Activated B cell treated with CpG ODN at 0.5 μM for 24 hours (primary cell): ENCODE measurements at regions not wholly inside any gene's neighbourhood (a gene's known extent, or its start where the extent isn't known, plus 50 kb on each side); places are given as distances from the start of the nearest gene placed in this dataset.

Experiments used
- ATAC-seq: fragments of 200-7000 bp; cut with Tn5 transposase; one replicate; pipeline ENCODE4 v1.10.0; 2021; ENCODE audit warnings: low read depth, mild to moderate bottlenecking, moderate library complexity
- CTCF ChIA-PET: fragments of 350-600 bp; sonication (Branson Sonifier 250); formaldehyde crosslinking; loops from one replicate; lab custom pipeline; 2021; ENCODE audit warnings: antibody characterized with exemption; lab: Charles Lee
- POLR2A ChIA-PET: fragments of 350-600 bp; sonication (Branson Sonifier 250); formaldehyde crosslinking; loops from one replicate; lab custom pipeline; 2021; ENCODE audit warnings: antibody characterized with exemption; lab: Charles Lee
- DNase-seq: peaks from one replicate; pipeline ENCODE4 v3.0.0; 2022
- H3K27ac Mint-ChIP-seq: one replicate; pipeline ENCODE4 v1.8.0; 2020; ENCODE audit warnings: mixed read lengths
- H3K27me3 Mint-ChIP-seq: one replicate; pipeline ENCODE4 v1.8.0; 2021; ENCODE audit warnings: mixed read lengths
- H3K36me3 Mint-ChIP-seq: one replicate; pipeline ENCODE4 v1.8.0; 2021; ENCODE audit warnings: low read depth, mixed read lengths
- H3K4me1 Mint-ChIP-seq: one replicate; pipeline ENCODE4 v1.8.0; 2021; ENCODE audit warnings: mixed read lengths
- H3K4me3 Mint-ChIP-seq: one replicate; pipeline ENCODE4 v1.8.0; 2020; ENCODE audit warnings: mild to moderate bottlenecking, mixed read lengths
- H3K9me3 Mint-ChIP-seq: one replicate; pipeline ENCODE4 v1.8.0; 2020; ENCODE audit warnings: mixed read lengths
- intact Hi-C: fragments of 100-400 bp; cut with micrococcal nuclease; formaldehyde crosslinking; loops from one replicate; pipeline ENCODE4 v1.15.1; 2024
- TF ChIP-seq, protein P1 (sequence below): fragments of 200-600 bp; IDR thresholded peaks from one replicate; pipeline ENCODE4 v1.8.0; 2022; ENCODE audit warnings: antibody characterized with exemption, mild to moderate bottlenecking

DNA sequence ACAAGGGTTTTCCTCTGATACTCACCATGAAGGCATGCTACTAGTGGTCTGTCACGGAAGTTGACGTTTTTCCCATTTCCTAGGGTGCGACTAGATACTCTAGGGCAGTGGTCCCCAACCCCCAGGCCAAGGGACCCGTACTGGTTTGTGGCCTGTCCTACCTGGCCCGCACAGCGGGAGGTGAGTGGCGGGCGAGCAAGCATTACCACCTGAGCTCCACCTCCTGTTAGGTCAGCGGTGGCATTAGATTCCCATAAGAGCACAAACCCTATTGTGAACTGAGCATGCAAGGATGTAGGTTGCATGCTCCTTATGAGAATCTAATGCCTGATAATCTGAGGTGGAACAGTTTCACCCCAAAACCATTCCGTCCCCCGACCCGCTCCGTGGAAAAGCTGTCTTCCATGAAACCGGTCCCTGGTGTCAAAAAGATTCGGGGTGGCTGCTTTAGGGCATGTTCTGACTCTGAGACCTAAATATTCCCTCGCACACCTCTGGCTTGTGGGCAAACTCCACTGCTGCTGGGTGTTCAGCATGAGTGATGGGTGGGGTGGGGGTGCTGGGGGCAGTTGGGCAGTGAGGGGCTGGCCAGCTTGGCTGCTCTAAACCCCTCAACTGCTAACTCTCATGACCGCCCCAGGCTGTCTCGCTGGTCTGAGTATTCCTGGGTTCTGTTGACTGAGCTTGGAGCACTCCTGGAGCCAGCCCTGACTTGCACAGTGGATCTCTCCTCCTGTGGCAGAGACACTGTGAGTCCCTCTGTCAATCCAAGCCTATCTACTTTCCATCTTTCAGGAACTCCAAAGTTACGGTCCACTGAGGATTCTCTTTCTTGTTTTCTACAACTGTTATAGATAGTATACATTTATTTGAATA, 78.3 kb upstream of the NEK6 start:
- TF ChIP-seq, protein P1, sequence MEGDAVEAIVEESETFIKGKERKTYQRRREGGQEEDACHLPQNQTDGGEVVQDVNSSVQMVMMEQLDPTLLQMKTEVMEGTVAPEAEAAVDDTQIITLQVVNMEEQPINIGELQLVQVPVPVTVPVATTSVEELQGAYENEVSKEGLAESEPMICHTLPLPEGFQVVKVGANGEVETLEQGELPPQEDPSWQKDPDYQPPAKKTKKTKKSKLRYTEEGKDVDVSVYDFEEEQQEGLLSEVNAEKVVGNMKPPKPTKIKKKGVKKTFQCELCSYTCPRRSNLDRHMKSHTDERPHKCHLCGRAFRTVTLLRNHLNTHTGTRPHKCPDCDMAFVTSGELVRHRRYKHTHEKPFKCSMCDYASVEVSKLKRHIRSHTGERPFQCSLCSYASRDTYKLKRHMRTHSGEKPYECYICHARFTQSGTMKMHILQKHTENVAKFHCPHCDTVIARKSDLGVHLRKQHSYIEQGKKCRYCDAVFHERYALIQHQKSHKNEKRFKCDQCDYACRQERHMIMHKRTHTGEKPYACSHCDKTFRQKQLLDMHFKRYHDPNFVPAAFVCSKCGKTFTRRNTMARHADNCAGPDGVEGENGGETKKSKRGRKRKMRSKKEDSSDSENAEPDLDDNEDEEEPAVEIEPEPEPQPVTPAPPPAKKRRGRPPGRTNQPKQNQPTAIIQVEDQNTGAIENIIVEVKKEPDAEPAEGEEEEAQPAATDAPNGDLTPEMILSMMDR, result no peak
- Mint-ChIP-seq H3K27me3 (no peaks in the 10 kb centered on the region), H3K27ac (no peak overlapping the region), H3K4me1 (peaks cover 10% of the 10 kb centered on the region), H3K4me3 (no peak overlapping the region), H3K9me3 (no peaks in the 10 kb centered on the region), H3K36me3 (no peaks in the 10 kb centered on the region)
- no peak for DNase-seq
- POLR2A ChIA-PET, result no interaction called here
- no peak for ATAC-seq
- intact Hi-C loops, result no loop called here
- CTCF ChIA-PET, result no interaction called here

GRCh38 chr9:124180557-124180956, 77.2 kb upstream of the NEK6 start:
- CTCF ChIA-PET, result no interaction called here
- POLR2A ChIA-PET, result no interaction called here
- Mint-ChIP-seq H3K36me3 (no peaks in the 10 kb centered on the region), H3K27ac (no peak overlapping the region), H3K9me3 (no peaks in the 10 kb centered on the region), H3K4me1 (no peaks in the 10 kb centered on the region), H3K27me3 (no peaks in the 10 kb centered on the region), H3K4me3 (no peak overlapping the region)
- TF ChIP-seq, protein P1, result no peak
- ATAC-seq (no peak), DNase-seq (no peak)
- intact Hi-C loops, result no loop called here

DNA sequence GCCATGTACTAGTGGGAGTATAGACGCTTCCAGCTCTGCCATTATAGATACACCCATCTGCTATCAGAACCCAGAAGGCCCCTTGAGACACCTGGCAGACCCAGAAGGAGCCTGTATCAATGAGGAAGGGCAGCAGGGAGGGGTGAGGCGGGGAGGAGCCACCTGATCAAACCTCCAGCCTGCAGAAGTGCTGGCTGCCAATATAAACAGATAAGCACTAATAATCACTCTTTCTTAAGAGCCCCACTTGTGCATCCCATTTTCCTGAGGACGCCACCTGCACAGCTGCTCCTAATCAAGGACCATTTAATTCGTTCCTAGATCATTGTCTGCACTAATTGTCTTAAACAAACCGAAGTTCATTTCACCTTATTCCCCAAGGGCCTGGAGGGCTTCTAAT, 75.0 kb upstream of the NEK6 start:
- Mint-ChIP-seq H3K4me3 (no peak overlapping the region), H3K27ac (no peak overlapping the region), H3K4me1 (peaks cover 4% of the 10 kb centered on the region), H3K36me3 (no peaks in the 10 kb centered on the region), H3K27me3 (no peaks in the 10 kb centered on the region), H3K9me3 (no peaks in the 10 kb centered on the region)
- ChIA-PET CTCF (interaction anchor here (1.8 kb wide), 1 partner anchor 56 kb away, joined by 5 read pairs; no protein-coding TSS in a partner anchor), POLR2A (no interaction called here)
- ATAC-seq (no peak), DNase-seq (no peak)
- TF ChIP-seq, protein P1, result no peak
- intact Hi-C loops, result no loop called here

- ATAC-seq (no peak), DNase-seq (no peak)
- ChIA-PET CTCF (interaction anchor here (1.8 kb wide), 1 partner anchor 57 kb away, joined by 5 read pairs; no protein-coding TSS in a partner anchor), POLR2A (no interaction called here)
- peaks cover 4% of the 10 kb centered on the region for H3K4me1 Mint-ChIP-seq
- H3K9me3 Mint-ChIP-seq, result no peaks in the 10 kb centered on the region
- TF ChIP-seq, protein P1, result no peak
- H3K4me3 Mint-ChIP-seq, result no peak overlapping the region
- H3K27me3 Mint-ChIP-seq, result no peaks in the 10 kb centered on the region
- H3K36me3 Mint-ChIP-seq, result no peaks in the 10 kb centered on the region
- intact Hi-C loops, result no loop called here
- no peak overlapping the region for H3K27ac Mint-ChIP-seq
Observed at GRCh38 chr9:124183772-124184171, 74.0 kb upstream of the NEK6 start.

DNA sequence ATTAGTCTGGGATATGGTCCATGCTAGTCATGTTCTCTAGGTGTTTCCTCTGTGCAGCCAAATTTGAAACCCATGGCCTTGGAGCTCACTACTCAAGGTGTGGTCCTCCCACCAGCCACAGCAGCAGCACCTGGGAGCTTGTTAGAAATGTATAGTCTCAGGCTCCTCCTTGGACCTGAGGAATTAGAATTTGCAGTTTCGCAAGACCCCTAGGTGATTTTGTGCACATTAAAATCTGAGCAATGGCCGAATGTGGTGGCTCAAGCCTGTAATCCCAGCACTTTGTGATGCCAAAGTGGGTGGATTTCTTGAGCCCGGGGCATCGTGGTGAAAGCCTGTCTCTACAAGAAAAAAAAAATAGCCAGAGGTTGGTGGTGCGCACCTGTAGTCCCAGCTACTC, 72.3 kb upstream of the NEK6 start:
- Mint-ChIP-seq H3K27ac (no peak overlapping the region), H3K36me3 (no peaks in the 10 kb centered on the region), H3K27me3 (no peaks in the 10 kb centered on the region), H3K4me1 (peaks cover 4% of the 10 kb centered on the region), H3K4me3 (no peak overlapping the region), H3K9me3 (no peaks in the 10 kb centered on the region)
- DNase-seq, result no peak
- TF ChIP-seq, protein P1, result no peak
- ChIA-PET POLR2A (no interaction called here), CTCF (no interaction called here)
- intact Hi-C loops, result no loop called here
- no peak for ATAC-seq
